Psoas muscle (tissue), 7 donors: ENCODE measurements at regions not wholly inside any gene's neighbourhood (a gene's known extent, or its start where the extent isn't known, plus 50 kb on each side); places are given as distances from the start of the nearest gene placed in this dataset.

Source experiments
- ATAC-seq, 4 donors: fragments of 200-7000 bp; cut with Tn5 transposase; one replicate each; pipeline ENCODE4 v1.9.1; 2020; ENCODE audit warnings: moderate library complexity in 3 of 4, mild to moderate bottlenecking in 2 of 4
- DNase-seq, 2 donors: peaks; one replicate each; pipeline ENCODE4 v3.0.0-alpha.2; 2020
- H3K27ac ChIP-seq: fragments of 200-600 bp; one replicate; pipeline ENCODE4 v1.8.0; 2022
- H3K27me3 ChIP-seq, 3 donors: fragments of 200-600 bp in 1 of 3; one replicate each; pipeline versions ENCODE4 v1.6.1 to v1.8.0; 2013 to 2022; ENCODE audit warnings: low read length in 2 of 3, mild to moderate bottlenecking in 2 of 3, moderate library complexity in 1 of 3; ENCODE audit not compliant: insufficient read depth in 3 of 3
- H3K36me3 ChIP-seq, 2 donors: fragments of 200-600 bp in 1 of 2; one replicate each; pipeline versions ENCODE4 v1.6.1 to v1.8.0; 2013 to 2022; ENCODE audit warnings: low read depth in 1 of 2, mild to moderate bottlenecking in 1 of 2, moderate library complexity in 1 of 2; ENCODE audit not compliant: insufficient read depth in 1 of 2
- H3K4me1 ChIP-seq: fragments of 200-600 bp; one replicate; pipeline ENCODE4 v1.8.0; 2022
- H3K4me3 ChIP-seq: fragments of 200-600 bp; one replicate; pipeline ENCODE4 v1.8.0; 2022; ENCODE audit warnings: mild to moderate bottlenecking
- H3K9me3 ChIP-seq: fragments of 200-600 bp; one replicate; pipeline ENCODE4 v1.8.0; 2022
- CTCF ChIP-seq: fragments of 200-600 bp; IDR thresholded peaks from one replicate; pipeline ENCODE4 v1.8.0; 2022; ENCODE audit warnings: antibody characterized with exemption
- WGBS, 3 donors: extraction: QIAGEN DNeasy Blood & Tissue Kit; methylation state at CpG; one replicate each; pipeline versions ENCODE4 v1.1.6 to v1.1.7; 2013; 5-methylcytosine and 5-hydroxymethylcytosine counted together
- intact Hi-C, 2 donors: fragments of 100-400 bp; cut with DNase I; formaldehyde crosslinking; loops; one replicate each; pipeline versions ENCODE4 v1.11.0 to v1.14.2; 2022
- donor health status: healthy with polysubstance abuse.
- donor health status: DM: no; HTN: no; CAD: no; lungs with moderate emphysema.
- donor health status: Bipolar disorder and iron deficiency.
- donor health status: healthy.
- donor health status: DM: yes; HTN: yes; CAD: no.
- donor health status: DM: no; HTN: no; CAD: no.
- donor health status: DM: yes; HTN: yes; CAD: no.

- no peaks in the 10 kb centered on the region for H3K27me3 ChIP-seq
- no peak for DNase-seq
- H3K36me3 ChIP-seq: no peaks in the 10 kb centered on the region
- ATAC-seq: no peak
- TF ChIP-seq CTCF: no peak
- no peak overlapping the region for H3K4me3 ChIP-seq
- no peaks in the 10 kb centered on the region for H3K4me1 ChIP-seq
- H3K27ac ChIP-seq: no peak overlapping the region
- WGBS, 3 donors: 58 to 70% (median 65%) methylated on average over 6 of the region's 6 CpGs
- no peaks in the 10 kb centered on the region for H3K9me3 ChIP-seq
- intact Hi-C loops: no loop called here
Observed at GRCh38 chr5:28110781-28111180, 1072.4 kb upstream of the CDH9 start.

GRCh38 chr5:28104080-28104479, 1065.7 kb upstream of the CDH9 start:
- DNase-seq (no peak), ATAC-seq (no peak)
- Histone ChIP-seq H3K36me3 (no peaks in the 10 kb centered on the region), H3K27me3 (no peaks in the 10 kb centered on the region), H3K4me3 (no peak overlapping the region), H3K27ac (no peak overlapping the region), H3K9me3 (no peaks in the 10 kb centered on the region), H3K4me1 (no peaks in the 10 kb centered on the region)
- no peak for TF ChIP-seq CTCF
- intact Hi-C loops: no loop called here

- WGBS, 3 donors: 83 to 89% (median 88%) methylated on average over 11 of the region's 11 CpGs
- Histone ChIP-seq H3K27ac (no peak overlapping the region), H3K4me3 (no peak overlapping the region), H3K4me1 (no peaks in the 10 kb centered on the region), H3K9me3 (no peaks in the 10 kb centered on the region), H3K27me3 (no peaks in the 10 kb centered on the region), H3K36me3 (no peaks in the 10 kb centered on the region)
- intact Hi-C loops: no loop called here
- TF ChIP-seq CTCF: no peak
- DNase-seq (no peak), ATAC-seq (no peak)
Observed at GRCh38 chr5:28084069-28084468, 1045.7 kb upstream of the CDH9 start.

GRCh38 chr5:28082610-28083009, 1044.2 kb upstream of the CDH9 start:
- no peak for TF ChIP-seq CTCF
- no peak overlapping the region for H3K4me3 ChIP-seq
- WGBS, 3 donors: 74 to 88% (median 78%) methylated on average over 3 of the region's 3 CpGs
- intact Hi-C loops: no loop called here
- ATAC-seq (no peak), DNase-seq (no peak)
- H3K27ac ChIP-seq: no peak overlapping the region
- no peaks in the 10 kb centered on the region for H3K36me3 ChIP-seq
- no peaks in the 10 kb centered on the region for H3K27me3 ChIP-seq
- no peaks in the 10 kb centered on the region for H3K4me1 ChIP-seq
- peaks cover 3% of the 10 kb centered on the region for H3K9me3 ChIP-seq
